Thoracic aorta (tissue), 2 donors: ENCODE measurements at regions not wholly inside any gene's neighbourhood (a gene's known extent, or its start where the extent isn't known, plus 50 kb on each side); places are given as distances from the start of the nearest gene placed in this dataset.

Experiments used
- ATAC-seq: fragments of 150-250 bp; one replicate; pipeline ENCODE4 v1.8.0; 2017; ENCODE audit warnings: low read depth; ENCODE audit not compliant: insufficient number of reproducible peaks, low FRiP score
- DNase-seq: peaks from one replicate; pipeline ENCODE4 v3.0.0-alpha.2; 2020; ENCODE audit warnings: low spot score
- H3K27ac ChIP-seq, 2 donors: fragments of 200-600 bp; sonication (generic); 1 replicate in 1 of 2; 2 replicates in 1 of 2; pipeline ENCODE4 v1.5.1; 2016; ENCODE audit warnings: mild to moderate bottlenecking in 2 of 2, moderate library complexity in 2 of 2
- H3K27me3 ChIP-seq: fragments of 200-600 bp; sonication (generic); replicated peaks from 2 replicates; pipeline ENCODE4 v1.6.0; 2016; ENCODE audit warnings: mild to moderate bottlenecking; ENCODE audit not compliant: insufficient read depth
- H3K36me3 ChIP-seq: fragments of 200-600 bp; sonication (generic); one replicate; pipeline ENCODE4 v1.5.1; 2016
- H3K4me1 ChIP-seq, 2 donors: fragments of 200-600 bp; sonication (generic); 1 replicate in 1 of 2; 2 replicates in 1 of 2; pipeline versions ENCODE4 v1.5.1 to v1.6.0; 2016; ENCODE audit warnings: low read depth in 2 of 2, mild to moderate bottlenecking in 1 of 2; ENCODE audit not compliant: control insufficient read depth in 1 of 2
- H3K4me3 ChIP-seq: fragments of 200-600 bp; sonication (generic); 2 replicates; pipeline ENCODE4 v1.5.1; 2016; ENCODE audit warnings: mild to moderate bottlenecking
- H3K9me3 ChIP-seq: fragments of 200-600 bp; sonication (generic); 2 replicates; pipeline ENCODE4 v1.5.1; 2016
- CTCF ChIP-seq: fragments of 200-600 bp; sonication (generic); IDR thresholded peaks from one replicate; pipeline ENCODE4 v1.5.1; 2019; ENCODE audit warnings: antibody characterized with exemption

GRCh38 chr2:129004940-129005490, 686.3 kb upstream of the HS6ST1 start:
- no peaks in the 10 kb centered on the region for H3K36me3 ChIP-seq
- no peak overlapping the region for H3K4me3 ChIP-seq
- no peaks in the 10 kb centered on the region for H3K4me1 ChIP-seq
- no peak for ATAC-seq
- DNase-seq, result no peak
- no peak overlapping the region for H3K27ac ChIP-seq
- H3K27me3 ChIP-seq, result no peaks in the 10 kb centered on the region
- TF ChIP-seq CTCF, result no peak
- H3K9me3 ChIP-seq, result no peaks in the 10 kb centered on the region

- no peak overlapping the region for H3K4me3 ChIP-seq
- no peaks in the 10 kb centered on the region for H3K4me1 ChIP-seq
- H3K9me3 ChIP-seq, result no peaks in the 10 kb centered on the region
- no peak for TF ChIP-seq CTCF
- H3K27ac ChIP-seq, result no peak overlapping the region
- H3K27me3 ChIP-seq, result no peaks in the 10 kb centered on the region
- DNase-seq (no peak), ATAC-seq (no peak)
- no peaks in the 10 kb centered on the region for H3K36me3 ChIP-seq
Measured at GRCh38 chr2:129006135-129006886, 687.6 kb upstream of the HS6ST1 start.

GRCh38 chr2:129006901-129007300, 688.2 kb upstream of the HS6ST1 start:
- Histone ChIP-seq H3K9me3 (no peaks in the 10 kb centered on the region), H3K27ac (no peak overlapping the region), H3K4me1 (no peaks in the 10 kb centered on the region), H3K36me3 (no peaks in the 10 kb centered on the region), H3K4me3 (no peak overlapping the region), H3K27me3 (no peaks in the 10 kb centered on the region)
- ATAC-seq, result no peak
- DNase-seq, result no peak
- no peak for TF ChIP-seq CTCF

DNA sequence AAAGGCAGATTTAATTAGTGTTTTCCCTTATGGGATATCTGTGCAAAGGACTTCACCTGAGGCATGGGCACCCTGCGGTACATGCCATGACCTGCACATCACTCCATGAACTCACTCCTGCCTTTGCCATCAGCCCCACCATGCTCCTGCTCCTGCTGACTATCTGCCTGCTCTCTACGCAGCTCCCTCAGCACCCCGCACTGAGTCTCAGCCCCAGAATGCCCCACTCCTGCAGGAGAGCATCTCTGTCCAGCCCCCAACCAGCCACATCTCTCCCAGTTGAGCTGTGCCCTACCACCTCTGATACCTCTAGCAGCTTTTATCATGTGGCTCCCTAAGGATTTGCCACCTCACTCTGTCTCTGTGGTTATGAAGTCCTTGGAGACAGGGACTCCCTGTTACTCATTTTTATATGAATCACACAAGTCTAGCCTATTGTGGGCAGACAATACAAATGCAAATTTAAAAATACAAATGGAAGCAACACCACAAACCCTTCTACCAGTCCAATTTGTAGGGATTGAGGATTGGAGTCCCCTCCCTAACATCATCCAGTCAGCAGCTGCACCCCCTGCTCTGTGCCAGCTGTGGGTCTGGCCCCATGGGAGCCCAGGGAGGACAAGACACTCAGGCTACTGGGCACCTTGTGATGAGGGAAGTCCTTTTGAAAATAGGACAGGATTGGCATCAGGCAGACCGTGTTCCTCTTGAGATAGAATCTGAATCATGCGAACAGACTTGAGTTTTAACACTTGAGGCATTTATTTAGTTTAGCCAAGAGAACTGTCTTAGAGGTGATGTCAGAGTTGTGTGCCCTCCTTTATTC, 689.6 kb upstream of the HS6ST1 start:
- TF ChIP-seq CTCF, result no peak
- DNase-seq, result no peak
- H3K27me3 ChIP-seq, result no peaks in the 10 kb centered on the region
- no peak overlapping the region for H3K4me3 ChIP-seq
- H3K27ac ChIP-seq, result no peak overlapping the region
- no peak for ATAC-seq
- no peaks in the 10 kb centered on the region for H3K9me3 ChIP-seq
- H3K36me3 ChIP-seq, result no peaks in the 10 kb centered on the region
- H3K4me1 ChIP-seq, result no peaks in the 10 kb centered on the region

GRCh38 chr2:129008881-129009554, 690.4 kb upstream of the HS6ST1 start:
- DNase-seq (no peak), ATAC-seq (no peak)
- Histone ChIP-seq H3K4me1 (no peaks in the 10 kb centered on the region), H3K27ac (no peak overlapping the region), H3K36me3 (no peaks in the 10 kb centered on the region), H3K9me3 (no peaks in the 10 kb centered on the region), H3K27me3 (no peaks in the 10 kb centered on the region), H3K4me3 (no peak overlapping the region)
- TF ChIP-seq CTCF, result no peak
